HG02870 (cell line): ENCODE measurements at regions not wholly inside any gene's neighbourhood (a gene's known extent, or its start where the extent isn't known, plus 50 kb on each side); places are given as distances from the start of the nearest gene placed in this dataset.
"Not testable (repeated sequence)": the region's sequence is repeated elsewhere in the genome, so short reads cannot be mapped to it uniquely, and the experiment has no call there.

ENCODE experiments used
- ATAC-seq: cut with Tn5 transposase; IDR thresholded peaks from one replicate; pipeline ENCODE4 v1.9.1; 2021; ENCODE audit warnings: mild to moderate bottlenecking, moderate library complexity; ENCODE audit not compliant: unreplicated experiment

DNA sequence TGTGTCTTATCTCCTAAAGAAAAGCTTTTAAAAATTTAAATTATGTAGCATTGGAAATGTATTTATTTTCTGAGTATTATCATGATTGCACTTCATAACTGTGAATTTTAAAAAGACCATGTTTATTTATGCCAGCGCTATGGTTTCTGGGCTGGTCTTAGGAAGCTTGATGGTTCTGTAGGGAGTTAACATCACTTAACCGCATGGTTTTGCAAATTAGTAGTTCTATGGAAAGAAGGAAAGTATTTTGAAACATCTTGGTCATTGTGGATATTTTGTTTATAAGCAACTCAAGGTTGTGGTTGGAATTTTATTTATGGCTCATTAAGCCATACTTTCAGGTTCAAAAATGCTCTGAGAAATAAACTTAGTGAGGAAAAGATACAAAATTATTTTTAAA, 549.4 kb downstream of the STK39 start:
- no peak for ATAC-seq

DNA sequence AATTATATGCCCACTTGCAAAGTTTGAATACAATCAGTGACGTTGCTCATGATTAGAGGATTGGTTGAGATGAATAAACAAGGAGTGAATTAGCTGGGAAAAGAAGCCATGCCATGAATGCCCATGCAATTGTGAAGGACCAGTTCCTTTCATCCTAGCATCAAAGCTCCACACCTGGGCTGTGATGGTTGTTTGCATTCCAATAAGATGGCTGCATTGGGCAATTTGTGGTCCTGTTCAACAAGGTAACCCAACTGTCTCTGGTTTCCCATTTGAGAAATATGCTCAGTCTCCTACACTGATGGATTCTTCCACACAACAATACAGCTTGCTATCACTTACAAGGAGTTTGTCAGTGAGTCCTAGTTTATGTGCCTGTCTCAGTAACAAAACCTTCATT, 550.2 kb downstream of the STK39 start:
- no peak for ATAC-seq

DNA sequence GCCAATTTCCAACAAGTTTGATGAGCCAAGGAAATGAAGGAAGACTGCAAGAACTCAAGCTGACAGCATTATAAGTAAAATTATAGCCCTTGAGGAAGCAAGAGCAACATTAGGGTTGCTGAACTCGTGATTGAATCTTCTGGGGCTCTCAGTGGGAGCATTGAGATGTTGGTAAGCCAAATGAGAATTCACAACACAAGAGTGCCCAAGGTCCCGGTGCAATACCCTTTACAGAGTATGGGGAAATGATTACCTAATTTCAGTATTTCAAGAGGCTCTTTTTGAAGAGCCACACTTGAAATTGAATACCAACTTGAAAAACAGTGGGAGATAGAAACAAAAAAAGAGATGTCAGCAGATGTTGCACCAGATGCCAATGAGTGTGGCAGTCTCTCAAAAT, 554.5 kb downstream of the STK39 start:
- no peak for ATAC-seq

DNA sequence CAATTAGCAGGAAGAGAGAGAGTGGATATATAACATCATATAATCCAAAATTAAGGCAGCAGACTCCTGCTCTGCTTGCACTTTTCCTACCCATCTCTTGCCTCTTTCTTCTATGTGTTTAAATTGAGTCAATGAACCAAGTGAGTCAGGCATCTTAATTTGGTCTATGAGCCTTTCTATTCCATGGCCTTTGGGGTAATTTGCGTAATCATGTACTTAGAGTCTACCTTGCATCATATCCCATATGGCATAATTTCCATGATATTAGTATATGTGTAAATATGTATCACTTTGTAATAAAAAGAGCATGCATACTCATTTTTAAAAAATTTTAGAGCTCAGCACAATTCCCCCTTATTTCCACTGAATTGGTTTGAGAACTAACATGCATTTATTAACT, 555.2 kb downstream of the STK39 start:
- ATAC-seq = no peak

DNA sequence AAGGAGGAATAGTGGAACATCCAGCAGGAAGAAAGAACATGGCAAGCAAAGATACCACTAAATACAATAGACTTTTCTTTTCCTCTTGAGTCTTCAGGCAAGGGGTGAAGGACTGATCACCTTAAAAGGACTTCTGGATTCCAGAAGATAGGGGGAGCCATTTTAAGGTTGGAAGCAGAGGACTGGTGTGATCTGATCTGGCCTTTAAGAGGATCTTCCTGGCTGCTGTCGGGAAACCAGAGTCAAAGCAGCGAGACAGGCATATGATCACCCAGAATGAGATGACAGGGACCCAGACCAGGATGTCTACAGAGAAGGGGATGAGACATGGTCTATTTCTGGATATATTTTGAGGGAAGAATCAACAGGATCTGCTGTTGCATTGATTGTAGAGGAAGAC, 558.0 kb downstream of the STK39 start:
- ATAC-seq = no peak

DNA sequence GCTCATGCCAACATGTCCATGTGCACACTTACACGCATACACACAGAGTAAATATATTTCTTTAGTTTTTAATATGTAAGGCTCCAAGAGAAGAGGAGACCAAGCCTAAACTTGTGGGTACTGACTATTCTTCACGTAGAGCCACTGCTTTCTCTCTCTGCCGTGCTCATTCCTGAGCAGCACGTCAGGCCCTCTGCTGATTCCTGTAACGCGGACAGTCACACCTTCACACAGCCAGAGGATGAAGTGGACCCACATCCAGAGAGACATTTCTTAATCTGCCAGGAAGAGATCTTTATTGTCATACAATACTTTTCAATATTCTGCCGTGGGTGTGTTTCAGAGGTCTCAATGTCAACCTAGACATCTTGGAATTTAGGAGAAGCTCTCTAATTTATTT, 560.7 kb downstream of the STK39 start:
- ATAC-seq = no peak

DNA sequence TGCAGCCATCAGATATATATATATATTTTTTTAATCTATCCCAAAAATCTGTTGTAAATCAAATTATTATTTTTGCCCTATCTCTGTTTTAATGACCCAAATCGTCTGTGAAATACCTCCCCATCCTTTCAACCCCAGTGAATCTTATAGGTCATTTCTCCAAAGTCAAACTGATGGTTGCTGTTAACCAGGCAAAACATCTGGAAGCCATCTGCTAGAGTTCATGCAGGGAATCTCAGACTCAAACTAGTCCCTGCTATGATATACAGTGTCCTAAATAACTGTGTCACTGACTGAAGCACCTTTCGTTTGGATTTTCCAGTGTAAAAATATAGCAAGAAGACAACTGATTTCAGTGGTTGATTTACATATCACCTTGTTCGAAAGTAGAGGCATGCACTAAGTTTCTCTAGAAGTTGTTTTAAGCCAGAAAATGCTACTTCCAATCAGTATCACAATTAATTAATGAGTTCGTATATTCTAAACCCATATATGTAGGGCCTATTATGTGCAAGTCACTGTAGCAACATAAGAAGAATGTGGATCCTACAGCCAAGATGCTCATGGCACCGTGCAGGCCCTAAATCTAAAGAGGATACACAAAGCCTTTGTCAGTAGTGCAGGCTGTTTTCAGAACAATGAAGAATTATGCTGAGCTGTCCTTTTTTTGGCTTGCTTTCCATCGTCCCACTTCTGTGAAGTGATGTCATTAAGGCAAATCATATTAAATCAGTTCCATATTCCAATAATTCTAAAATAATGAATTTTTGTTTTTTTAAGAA, 566.0 kb downstream of the STK39 start:
- no peak for ATAC-seq

DNA sequence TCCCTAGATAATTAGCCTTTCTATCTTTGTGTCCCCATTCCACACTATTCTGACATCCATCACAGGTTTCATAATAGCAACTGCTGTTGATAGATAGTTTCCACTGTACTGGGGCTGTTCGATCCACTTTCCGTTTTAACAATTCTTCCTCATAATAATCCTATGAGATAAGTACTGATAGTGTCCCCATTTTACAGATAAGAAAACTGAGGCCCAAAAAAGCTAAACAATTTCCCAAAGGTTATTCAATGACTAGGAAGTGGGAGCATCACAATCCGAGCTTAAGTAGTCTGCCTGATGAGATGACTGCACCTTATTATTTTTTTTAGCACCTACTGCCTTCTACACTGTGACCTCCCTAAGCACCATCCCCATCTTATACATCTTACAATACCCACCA, 569.2 kb downstream of the STK39 start:
- ATAC-seq = no peak

DNA sequence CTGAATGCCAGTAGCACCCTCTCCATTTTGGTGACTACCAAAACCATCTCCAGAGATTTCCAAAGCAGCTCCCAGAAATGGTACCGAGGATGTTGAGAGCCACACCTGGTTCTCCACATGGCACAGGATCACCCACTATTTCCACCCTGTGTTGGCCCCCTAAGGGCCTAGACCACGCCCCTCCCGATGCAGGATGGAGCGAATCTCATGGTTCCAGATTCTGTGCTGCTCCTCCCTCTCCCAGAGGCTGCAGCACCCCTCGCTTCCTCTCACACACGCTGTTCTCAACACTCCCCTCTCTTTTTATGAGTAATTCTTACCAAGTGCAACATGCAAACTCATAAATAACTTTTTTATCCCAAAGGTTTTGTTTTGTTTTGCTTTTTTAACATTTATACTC, 571.5 kb downstream of the STK39 start:
- no peak for ATAC-seq

DNA sequence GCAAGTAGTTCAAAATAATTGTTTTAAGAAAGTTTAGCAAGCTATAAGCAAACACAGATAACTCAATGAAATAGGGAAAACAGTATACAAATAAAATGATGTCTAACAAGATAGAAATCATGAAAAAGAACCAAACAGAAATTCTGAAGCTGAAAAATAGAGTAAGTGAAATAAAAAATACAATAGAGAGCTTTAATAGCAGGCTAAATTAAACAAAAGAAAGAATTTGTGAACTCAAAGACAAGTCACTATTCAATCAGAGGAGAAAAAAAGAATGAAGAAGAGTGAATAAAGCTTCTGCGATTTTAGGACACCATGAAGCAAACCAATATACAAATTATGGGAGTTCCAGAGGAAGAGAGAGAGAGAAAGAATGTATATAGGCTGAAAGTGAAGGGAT, 576.8 kb downstream of the STK39 start:
- no peak for ATAC-seq

DNA sequence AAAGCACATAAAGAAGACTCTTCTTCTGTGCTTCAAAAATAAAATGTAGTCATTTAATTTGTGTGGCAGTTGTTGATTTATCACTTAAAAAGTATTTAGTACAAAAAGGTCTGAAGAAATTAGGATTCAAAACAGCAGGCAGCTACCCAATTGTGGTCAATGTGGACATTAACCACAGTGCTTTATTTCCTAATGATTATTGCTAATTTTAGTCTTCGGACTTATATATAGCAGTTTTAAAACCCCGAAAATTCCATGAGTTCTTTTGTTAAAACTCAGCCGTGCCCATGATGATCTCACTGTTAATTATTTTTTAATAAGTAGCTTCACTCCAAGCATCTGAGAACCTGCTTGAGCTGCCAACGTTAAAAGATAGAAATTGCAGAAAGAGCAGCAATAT, 594.3 kb downstream of the STK39 start:
- ATAC-seq = no peak

DNA sequence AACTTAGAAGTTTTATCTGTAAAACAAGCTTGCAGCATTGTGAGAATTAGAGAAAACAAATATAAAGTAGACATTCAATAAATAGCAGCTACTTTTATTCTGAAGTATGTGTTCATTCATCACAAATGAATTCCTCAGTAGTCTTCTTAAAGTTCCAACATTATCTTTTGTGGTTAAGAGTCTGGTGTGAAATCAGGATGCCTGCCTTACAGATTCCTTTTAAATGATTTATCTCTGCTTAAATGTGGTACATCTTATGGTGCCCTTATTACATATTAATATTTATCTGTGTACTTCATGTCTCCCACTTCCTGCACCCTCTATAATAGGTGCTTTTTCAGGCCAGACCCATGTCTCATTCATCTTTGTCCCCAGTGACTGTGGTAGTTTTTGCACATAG, 595.0 kb downstream of the STK39 start:
- no peak for ATAC-seq

DNA sequence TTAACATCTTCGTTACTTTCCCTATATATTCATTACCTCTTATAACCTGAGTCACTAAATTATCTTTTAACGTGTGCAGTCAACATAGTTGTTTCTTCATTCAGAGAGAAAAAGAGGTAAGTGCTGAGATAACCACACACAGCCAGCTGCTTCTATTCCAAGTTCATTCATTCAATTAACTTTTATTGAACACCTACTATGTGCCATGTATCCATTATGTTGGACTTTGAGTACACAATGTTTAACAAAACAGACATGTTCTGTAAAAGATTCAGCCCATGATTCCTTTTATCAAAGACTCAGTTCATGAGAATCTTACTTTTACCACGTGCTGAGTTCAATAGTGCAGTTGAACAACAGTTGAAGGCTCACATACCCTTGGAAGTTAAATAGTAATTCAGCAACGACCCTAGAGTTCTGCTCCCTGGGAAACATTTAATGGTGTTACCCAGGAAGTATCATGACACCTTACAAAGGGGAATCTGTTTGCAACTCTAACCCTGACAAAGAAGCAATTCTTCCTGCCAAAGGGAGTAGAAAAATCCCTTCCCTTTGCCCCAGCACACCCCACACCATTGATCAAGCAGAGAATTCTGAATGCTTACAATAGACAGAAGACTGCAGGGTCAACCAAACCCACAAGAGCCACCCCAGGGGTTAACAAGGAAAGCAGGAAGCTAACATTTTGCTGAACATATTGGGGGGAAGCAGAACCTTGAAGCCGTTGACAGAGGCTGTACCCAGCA, 595.8 kb downstream of the STK39 start:
- ATAC-seq = no peak

DNA sequence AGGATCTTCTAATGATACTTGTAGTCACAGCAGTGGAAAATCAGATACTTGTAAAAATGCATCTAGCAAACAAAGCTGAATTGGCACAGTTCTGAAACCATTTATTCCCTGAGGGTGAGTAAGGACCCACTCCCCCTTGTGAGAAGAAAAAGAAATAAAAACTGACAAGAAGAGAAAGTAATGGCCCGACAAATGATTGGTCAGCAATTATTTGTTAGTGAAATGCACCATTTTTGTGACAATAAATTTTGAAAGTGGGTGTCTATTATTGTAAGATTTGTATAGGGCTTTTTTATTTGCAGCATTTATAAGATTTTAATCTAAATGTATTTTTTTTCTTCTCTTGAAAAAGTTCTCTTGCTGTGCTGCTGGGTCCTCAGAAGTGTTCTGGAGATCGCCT, 600.8 kb downstream of the STK39 start:
- ATAC-seq = no peak

DNA sequence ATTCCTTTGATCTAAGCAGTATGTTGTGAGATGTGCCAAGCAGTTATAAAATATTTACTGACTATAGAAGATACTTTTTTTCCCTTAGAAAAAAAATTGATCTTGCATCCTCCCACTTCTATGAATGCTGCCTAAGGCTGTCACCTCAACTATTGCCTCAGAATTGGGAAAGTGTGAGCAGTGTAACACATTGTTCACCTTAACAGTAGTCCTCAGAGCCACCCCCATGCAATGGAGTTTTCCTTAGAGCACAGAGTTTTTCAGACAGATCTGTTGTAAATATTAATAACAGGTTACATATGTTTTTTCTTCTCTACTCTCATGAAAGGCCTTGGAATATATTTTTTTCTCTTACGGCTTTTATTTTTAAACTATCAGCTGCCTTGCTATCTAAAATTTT, 607.3 kb downstream of the STK39 start:
- ATAC-seq = no peak

DNA sequence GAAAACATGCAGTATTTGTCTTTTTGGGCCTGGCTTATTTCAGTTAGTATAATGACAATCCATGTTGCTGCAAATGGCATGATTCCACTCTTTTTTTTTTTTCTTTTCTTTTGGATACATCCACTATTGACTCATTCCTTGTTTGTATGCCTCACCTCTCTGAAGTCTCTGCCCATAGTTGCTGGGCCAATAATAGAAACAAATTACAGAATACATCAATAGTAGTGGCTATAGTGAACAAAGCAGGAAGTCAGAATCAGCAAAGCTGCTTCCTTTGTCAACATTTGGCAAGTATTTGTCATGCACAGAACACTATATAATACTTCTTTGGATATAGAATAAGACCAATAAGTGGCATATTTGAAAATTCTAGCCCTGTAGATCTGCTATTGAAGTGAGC, 609.7 kb downstream of the STK39 start:
- no peak for ATAC-seq

DNA sequence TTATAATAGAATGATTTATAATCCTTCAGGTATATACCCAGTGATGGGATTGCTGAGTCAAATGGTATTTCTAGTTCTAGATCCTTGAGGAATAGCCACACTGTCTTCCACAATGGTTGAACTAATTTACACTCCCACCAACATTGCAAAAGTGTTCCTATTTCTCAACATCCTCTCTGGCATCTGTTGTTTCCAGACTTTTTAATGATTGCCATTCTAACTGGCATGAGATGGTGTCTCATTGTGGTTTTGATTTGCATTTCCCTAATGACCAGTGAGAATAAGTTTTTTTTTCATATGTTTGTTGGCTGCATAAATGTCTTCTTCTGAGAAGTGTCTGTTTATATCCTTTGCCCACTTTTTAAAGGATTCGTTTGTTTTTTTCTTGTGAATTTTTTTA, 615.1 kb downstream of the STK39 start:
- not testable (repeated sequence) for ATAC-seq

DNA sequence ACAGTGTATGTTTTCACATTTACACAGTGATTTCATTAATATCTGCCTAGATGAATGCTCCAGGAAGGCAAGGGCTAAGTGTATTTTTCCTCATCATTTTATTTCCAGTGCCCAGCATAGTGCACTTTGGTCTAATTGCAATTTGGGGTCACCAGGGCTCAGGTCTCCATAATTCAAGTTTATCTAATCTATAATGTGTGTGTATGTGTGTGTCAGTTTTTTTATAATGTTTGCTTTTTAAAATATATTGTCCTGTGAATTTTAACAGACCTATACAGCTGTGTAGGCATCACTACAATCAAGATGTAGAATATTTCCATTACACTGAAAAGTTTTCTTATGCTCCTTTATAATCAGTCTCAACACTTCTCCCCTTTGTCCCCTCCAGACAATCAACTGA, 620.4 kb downstream of the STK39 start:
- no peak for ATAC-seq

DNA sequence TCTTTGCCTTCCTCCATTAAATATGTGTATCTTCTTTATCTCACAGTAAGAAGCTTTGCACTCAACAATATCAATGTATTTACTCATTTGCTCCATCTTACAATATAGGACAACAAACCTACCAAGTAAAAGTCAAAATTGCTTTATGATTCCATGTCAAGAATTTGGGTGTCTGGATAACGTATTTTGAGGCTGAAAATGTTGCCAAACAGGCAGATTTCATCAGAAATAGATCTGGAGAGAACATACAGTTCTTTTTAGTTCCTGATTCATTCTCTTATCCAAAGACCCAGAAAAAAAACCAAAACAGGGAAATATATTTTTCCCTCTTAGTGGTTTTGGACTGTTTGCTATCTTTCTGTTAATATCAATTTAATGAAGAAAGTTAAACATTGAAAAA, 621.1 kb downstream of the STK39 start:
- no peak for ATAC-seq

DNA sequence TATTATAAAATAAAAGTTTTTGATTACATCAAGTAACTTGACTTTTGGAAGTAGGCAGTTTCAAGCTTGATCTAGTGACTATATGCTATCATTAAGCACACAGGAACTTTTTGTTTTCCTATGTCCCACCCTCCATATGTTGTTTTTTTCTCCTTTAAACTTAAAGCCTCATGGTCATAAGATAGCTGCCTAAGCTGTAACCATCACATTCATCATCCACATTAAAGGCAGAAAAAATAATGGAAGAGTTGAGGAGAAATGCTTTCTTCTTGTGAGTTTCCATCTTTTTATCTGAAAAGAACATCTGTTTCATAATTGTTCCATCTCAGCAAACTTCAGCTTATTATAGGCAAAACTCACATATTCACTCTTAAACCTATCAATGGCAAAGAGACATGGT, 630.4 kb downstream of the STK39 start:
- no peak for ATAC-seq

DNA sequence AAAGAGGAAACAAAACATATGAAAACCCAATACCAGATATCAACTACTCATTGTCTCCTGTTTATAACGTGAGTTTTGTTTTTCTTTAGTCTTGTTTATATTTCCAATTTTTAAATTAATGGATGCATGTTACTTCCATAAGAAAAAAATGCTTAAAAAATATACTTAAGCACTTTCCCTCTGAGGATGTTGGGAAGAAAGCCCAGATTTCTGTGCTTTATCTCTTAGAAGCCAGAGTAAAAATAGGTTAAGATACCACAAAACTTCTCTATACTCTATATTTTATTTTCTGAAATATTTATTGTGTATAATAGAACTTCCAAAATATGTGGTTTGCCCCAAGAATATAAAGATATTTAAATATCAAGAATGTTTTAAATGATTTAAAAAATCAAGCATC, 633.9 kb downstream of the STK39 start:
- ATAC-seq = no peak

DNA sequence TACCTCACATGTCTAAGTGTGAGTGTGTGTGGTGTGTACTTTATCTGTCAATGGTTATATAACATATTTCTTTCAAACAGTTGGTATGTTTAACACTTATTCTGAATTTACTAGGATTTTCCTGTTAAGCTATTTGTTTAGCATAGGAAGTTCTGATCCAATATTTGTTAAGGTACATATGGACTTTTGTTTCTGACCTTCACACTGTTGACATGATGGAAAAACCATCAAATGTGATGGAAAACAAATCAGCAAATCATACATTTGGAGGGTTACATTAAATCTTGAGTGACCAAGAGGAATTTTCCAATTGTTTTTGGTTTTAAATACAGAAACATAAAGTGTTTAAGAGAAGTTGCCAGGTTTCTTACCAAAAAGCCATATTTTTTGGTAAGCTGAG, 638.9 kb downstream of the STK39 start:
- no peak for ATAC-seq

DNA sequence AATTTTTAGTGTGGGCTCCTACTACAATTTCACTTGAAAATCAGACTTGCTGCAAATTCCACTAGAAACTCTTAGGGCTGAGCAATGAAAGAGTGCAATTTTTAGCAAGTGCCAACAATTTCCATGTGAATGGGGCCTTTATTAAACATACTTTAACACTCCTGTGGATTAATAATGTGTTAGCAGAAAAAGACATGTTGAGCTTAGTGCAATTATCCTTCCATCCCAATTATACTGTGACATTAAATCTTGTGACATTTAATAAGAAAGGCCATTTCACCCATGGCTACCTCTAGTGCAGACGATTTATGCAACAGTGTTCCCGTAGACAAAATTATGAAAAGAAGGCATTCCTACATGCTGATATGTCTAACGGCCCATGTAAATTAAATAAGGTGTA, 639.7 kb downstream of the STK39 start:
- no peak for ATAC-seq
